PC-9 (cell line): ENCODE measurements at regions not wholly inside any gene's neighbourhood (a gene's known extent, or its start where the extent isn't known, plus 50 kb on each side); places are given as distances from the start of the nearest gene placed in this dataset.

Experiments used
- BruUV-seq: library from RNA; stranded (reverse); fragments of 400-500 nt; replicated peaks from 2 replicates; lab custom pipeline; 2021; lab: Mats Ljungman, UMichigan
- CTCF ChIA-PET: fragments of 300-600 bp; sonication (Branson Sonifier 250); formaldehyde crosslinking; loops from one replicate; lab custom pipeline; 2022; ENCODE audit warnings: antibody characterized with exemption; lab: Charles Lee
- POLR2A ChIA-PET: fragments of 300-600 bp; sonication (Branson Sonifier 250); formaldehyde crosslinking; loops from one replicate; lab custom pipeline; 2022; ENCODE audit warnings: antibody characterized with exemption; ENCODE audit not compliant: unreplicated experiment; lab: Charles Lee
- DNase-seq, 2 experiments: peaks; one replicate each; pipeline versions ENCODE4 v3.0.0 to v3.0.0-alpha.2; 2015 to 2022; ENCODE audit warnings: mixed read lengths in 1 of 2
- H2AFZ ChIP-seq: fragments of 200-600 bp; sonication (generic); 2 replicates; pipeline ENCODE4 v1.8.1; 2017; ENCODE audit warnings: antibody characterized with exemption
- H3F3A ChIP-seq: fragments of 200-600 bp; sonication (generic); 2 replicates; pipeline ENCODE4 v1.8.1; 2017; ENCODE audit warnings: antibody characterized with exemption, mild to moderate bottlenecking, low read depth; ENCODE audit not compliant: insufficient read depth
- H3K27ac ChIP-seq: fragments of 200-600 bp; sonication (generic); 2 replicates; pipeline ENCODE4 v1.6.1; 2016; ENCODE audit warnings: mixed run types
- H3K27me3 ChIP-seq: fragments of 200-600 bp; sonication (generic); 2 replicates; pipeline ENCODE4 v1.6.1; 2016; ENCODE audit warnings: low read depth, mixed run types; ENCODE audit not compliant: insufficient read depth
- H3K36me3 ChIP-seq: fragments of 200-600 bp; sonication (generic); 2 replicates; pipeline ENCODE4 v1.6.1; 2016; ENCODE audit warnings: low read depth, mixed run types
- H3K4me1 ChIP-seq: fragments of 200-600 bp; sonication (generic); replicated peaks from 2 replicates; pipeline ENCODE4 v1.6.1; 2016; ENCODE audit warnings: mixed run types; ENCODE audit not compliant: insufficient read depth
- H3K4me2 ChIP-seq: fragments of 200-600 bp; sonication (generic); 2 replicates; pipeline ENCODE4 v1.6.1; 2017; ENCODE audit warnings: mixed run types
- H3K4me3 ChIP-seq: fragments of 200-600 bp; sonication (generic); 2 replicates; pipeline ENCODE4 v1.6.1; 2016; ENCODE audit warnings: mixed run types
- H3K79me2 ChIP-seq: fragments of 200-600 bp; sonication (generic); 2 replicates; pipeline ENCODE4 v1.6.1; 2017; ENCODE audit warnings: low read depth, mixed run types
- H3K9me2 ChIP-seq: fragments of 200-600 bp; sonication (generic); 2 replicates; pipeline ENCODE4 v1.8.1; 2017; ENCODE audit warnings: mild to moderate bottlenecking; ENCODE audit not compliant: insufficient read depth
- H3K9me3 ChIP-seq: fragments of 200-600 bp; sonication (generic); 2 replicates; pipeline ENCODE4 v1.8.1; 2016; ENCODE audit warnings: low read depth; ENCODE audit not compliant: insufficient read depth
- H4K20me1 ChIP-seq: fragments of 200-600 bp; sonication (generic); 2 replicates; pipeline ENCODE4 v1.8.1; 2017; ENCODE audit not compliant: insufficient read depth
- CTCF ChIP-seq: fragments of 200-600 bp; sonication (generic); conservative IDR thresholded peaks from 2 replicates; pipeline ENCODE4 v1.6.1; 2017; ENCODE audit warnings: mixed run types, antibody characterized with exemption, mild to moderate bottlenecking, moderate library complexity
- EZH2 ChIP-seq: fragments of 200-600 bp; sonication (generic); IDR thresholded peaks from 2 replicates; pipeline ENCODE4 v1.8.0; 2017; ENCODE audit warnings: antibody characterized with exemption, low read depth
- intact Hi-C: fragments of 100-400 bp; cut with micrococcal nuclease; formaldehyde crosslinking; loops from one replicate; pipeline ENCODE4 v1.10.0; 2022; ENCODE audit not compliant: unreplicated experiment

DNA sequence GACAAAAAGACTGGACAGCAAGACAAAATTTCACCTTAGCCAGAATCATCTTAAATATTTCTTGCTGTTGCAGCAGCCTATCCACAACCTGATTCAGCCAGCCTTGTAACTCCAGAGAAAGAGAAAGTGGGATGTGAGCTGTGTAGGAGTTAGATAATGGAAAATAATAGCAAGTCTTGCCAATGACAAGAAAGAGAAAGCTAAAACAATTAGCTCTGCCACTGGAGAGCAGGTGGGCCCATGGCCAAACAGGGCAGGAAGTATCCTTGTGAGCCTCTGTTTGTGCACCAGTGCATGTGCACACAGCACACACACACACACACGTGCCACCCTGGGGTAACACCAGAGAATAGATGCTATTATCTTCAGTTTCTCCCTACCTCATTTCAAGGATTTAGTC lies 106.0 kb upstream of the CCDC196 start:
- no TSS peak for BruUV-seq

DNA sequence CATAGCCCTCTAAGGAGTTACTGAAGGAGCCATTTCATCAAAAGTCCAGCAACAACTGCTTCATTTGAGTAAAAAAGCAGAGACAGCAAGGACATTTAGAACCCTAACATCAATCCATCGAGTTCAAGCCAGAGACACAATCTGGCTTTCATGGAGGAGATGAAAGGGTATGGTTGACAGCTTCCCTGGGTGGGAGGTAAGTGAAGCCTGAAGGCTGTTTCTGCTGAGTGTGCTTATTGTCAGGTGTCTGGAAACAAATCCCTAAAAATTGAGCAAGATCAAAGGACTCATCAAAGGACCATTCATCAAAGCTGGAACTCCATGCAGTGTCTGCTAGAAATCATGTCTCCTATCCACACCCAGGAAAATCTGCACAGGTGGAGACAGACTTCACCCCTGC lies 104.4 kb upstream of the CCDC196 start:
- Histone ChIP-seq H3K9me3 (no peaks in the 10 kb centered on the region), H3K27ac (no peak overlapping the region), H4K20me1 (no peaks in the 10 kb centered on the region), H3K79me2 (no peaks in the 10 kb centered on the region), H3K36me3 (no peaks in the 10 kb centered on the region), H3K27me3 (no peaks in the 10 kb centered on the region), H3K4me1 (peaks cover 19% of the 10 kb centered on the region), H3K4me2 (no peak overlapping the region), H3K4me3 (no peak overlapping the region), H2AFZ (no peak overlapping the region), H3F3A (peaks cover 17% of the 10 kb centered on the region), H3K9me2 (0 out of 2 replicates have a peak, but pooled peaks cover 4% of the 10 kb centered on the region)
- ChIA-PET POLR2A (no interaction called here), CTCF (no interaction called here)
- intact Hi-C loops: no loop called here
- DNase-seq: peak in 1 of 2 experiments; percentile 20
- no peak for TF ChIP-seq CTCF
- no TSS peak for BruUV-seq

More for the DNA sequence above, 106.0 kb upstream of the CCDC196 start:
- Histone ChIP-seq H3K36me3 (no peaks in the 10 kb centered on the region), H3K9me3 (no peaks in the 10 kb centered on the region), H3K9me2 (0 out of 2 replicates have a peak, but pooled peaks cover 4% of the 10 kb centered on the region), H3K4me2 (no peak overlapping the region), H4K20me1 (no peaks in the 10 kb centered on the region), H3K79me2 (no peaks in the 10 kb centered on the region), H3K4me3 (no peak overlapping the region), H2AFZ (no peak overlapping the region), H3K4me1 (peaks cover 19% of the 10 kb centered on the region), H3K27ac (no peak overlapping the region), H3K27me3 (no peaks in the 10 kb centered on the region), H3F3A (peaks cover 17% of the 10 kb centered on the region)
- ChIA-PET CTCF (no interaction called here), POLR2A (interaction anchor here (0.6 kb wide), 1 partner anchor 982 kb away, joined by 3 read pairs; no protein-coding TSS in a partner anchor)
- DNase-seq: no peak
- intact Hi-C loops: no loop called here
- no peak for TF ChIP-seq EZH2
- TF ChIP-seq CTCF: no peak

GRCh38 chr14:66383257-66383656 lies 102.9 kb upstream of the CCDC196 start:
- no peak for TF ChIP-seq CTCF
- no peak for TF ChIP-seq EZH2
- Histone ChIP-seq H3K27me3 (no peaks in the 10 kb centered on the region), H3K4me3 (no peak overlapping the region), H3K27ac (no peak overlapping the region), H3K36me3 (no peaks in the 10 kb centered on the region), H3K4me2 (no peak overlapping the region), H2AFZ (no peak overlapping the region), H3K9me2 (0 out of 2 replicates have a peak, but pooled peaks cover 4% of the 10 kb centered on the region), H3F3A (peaks cover 15% of the 10 kb centered on the region), H3K4me1 (peaks cover 18% of the 10 kb centered on the region), H3K9me3 (no peaks in the 10 kb centered on the region), H4K20me1 (no peaks in the 10 kb centered on the region), H3K79me2 (no peaks in the 10 kb centered on the region)
- CTCF ChIA-PET: interaction anchor here (0.6 kb wide), 1 partner anchor 12 kb away, joined by 3 read pairs; no protein-coding TSS in a partner anchor
- intact Hi-C loops: no loop called here
- peak in 1 of 2 experiments; percentile 18 for DNase-seq
- POLR2A ChIA-PET: no interaction called here
- BruUV-seq: no TSS peak
